IPS DF 6.9 (cell line): ENCODE measurements at regions not wholly inside any gene's neighbourhood (a gene's known extent, or its start where the extent isn't known, plus 50 kb on each side); places are given as distances from the start of the nearest gene placed in this dataset.

Source experiments
- DNase-seq: peaks from one replicate; pipeline ENCODE4 v3.0.0-alpha.2; 2013; ENCODE audit warnings: low read depth, low spot score
- H3K27ac ChIP-seq: one replicate; pipeline ENCODE4 v1.5.1; 2013; ENCODE audit warnings: low read length, control low read depth
- H3K27me3 ChIP-seq: 2 replicates; pipeline ENCODE4 v1.6.1; 2013; ENCODE audit warnings: mild to moderate bottlenecking, low read length; ENCODE audit not compliant: control insufficient read depth, insufficient read depth
- H3K36me3 ChIP-seq: 2 replicates; pipeline ENCODE4 v1.6.1; 2013; ENCODE audit warnings: low read length; ENCODE audit not compliant: control insufficient read depth, insufficient read depth
- H3K4me1 ChIP-seq: 2 replicates; pipeline ENCODE4 v1.6.1; 2013; ENCODE audit warnings: low read length; ENCODE audit not compliant: control insufficient read depth, insufficient read depth
- H3K4me3 ChIP-seq: 2 replicates; pipeline ENCODE4 v1.5.1; 2013; ENCODE audit warnings: mild to moderate bottlenecking, low read length
- H3K9me3 ChIP-seq: 2 replicates; pipeline ENCODE4 v1.6.1; 2013; ENCODE audit warnings: low read length, inconsistent platforms; ENCODE audit not compliant: control insufficient read depth, insufficient read depth
- WGBS: extraction: QIAGEN DNeasy Blood & Tissue Kit; methylation state at CpG from one replicate; pipeline ENCODE4 v1.1.7; 2013; ENCODE audit warnings: mixed read lengths, missing lambda C conversion rate; ENCODE audit not compliant: insufficient read length, insufficient coverage; 5-methylcytosine and 5-hydroxymethylcytosine counted together

DNA sequence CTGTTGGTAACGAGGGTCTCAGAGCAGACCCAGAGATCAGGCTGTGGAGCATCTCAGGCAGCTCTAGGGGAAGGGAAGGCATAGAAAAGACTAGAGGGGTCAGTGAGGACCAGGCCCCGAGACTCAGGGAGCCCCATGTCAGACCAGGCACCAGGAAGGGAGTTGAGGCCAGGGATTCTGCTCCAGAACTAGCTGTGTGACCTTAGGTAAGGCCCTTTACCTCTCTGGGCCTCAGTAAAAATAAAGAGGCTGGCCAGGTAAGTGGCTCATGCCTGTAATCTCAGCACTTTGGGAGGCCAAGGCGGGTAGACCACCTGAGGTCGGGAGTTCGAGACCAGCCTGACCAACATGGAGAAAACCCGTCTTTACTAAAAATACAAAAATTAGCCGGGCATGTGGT, 176.4 kb upstream of the IER5L start:
- H3K4me3 ChIP-seq: no peak overlapping the region
- no peaks in the 10 kb centered on the region for H3K9me3 ChIP-seq
- peaks cover 5% of the 10 kb centered on the region for H3K4me1 ChIP-seq
- WGBS: no CpG with 5 or more reads among the region's 7 CpGs
- H3K27me3 ChIP-seq: no peaks in the 10 kb centered on the region
- no peak overlapping the region for H3K27ac ChIP-seq
- DNase-seq: no peak
- no peaks in the 10 kb centered on the region for H3K36me3 ChIP-seq

DNA sequence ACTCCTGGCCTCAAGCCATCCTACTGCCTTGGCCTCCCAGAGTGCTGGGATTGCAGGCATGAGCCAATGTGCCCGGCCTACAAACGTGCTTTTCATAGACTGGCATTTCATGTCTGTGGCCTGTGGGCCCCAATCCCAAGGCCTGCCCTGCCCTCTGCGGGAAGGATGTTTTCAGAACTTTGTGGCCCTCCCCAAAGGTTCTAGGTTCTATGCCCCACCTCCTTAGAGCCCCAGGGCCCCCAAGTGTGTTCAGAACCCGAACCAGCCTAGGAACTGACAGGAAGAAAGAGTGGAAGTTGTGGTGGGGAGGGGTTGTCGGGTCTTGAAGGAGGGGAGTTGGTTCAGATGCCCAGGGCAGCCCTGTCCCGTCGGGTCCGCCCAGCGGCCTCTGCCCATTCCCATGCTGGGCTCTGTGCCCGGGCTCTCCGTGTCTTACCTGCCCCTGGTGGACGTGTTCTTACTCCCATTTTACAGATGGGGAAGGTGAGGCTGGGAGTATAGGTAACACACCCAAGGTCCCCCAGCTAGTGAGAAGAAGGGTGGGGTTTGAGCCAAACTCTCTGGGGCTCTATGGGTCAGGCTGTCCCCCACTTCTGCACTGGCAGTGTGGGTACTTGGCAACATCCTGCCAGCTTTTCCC, 175.8 kb upstream of the IER5L start:
- Histone ChIP-seq H3K27me3 (no peaks in the 10 kb centered on the region), H3K27ac (no peak overlapping the region), H3K4me3 (no peak overlapping the region), H3K4me1 (peaks cover 5% of the 10 kb centered on the region), H3K9me3 (no peaks in the 10 kb centered on the region), H3K36me3 (no peaks in the 10 kb centered on the region)
- no CpG with 5 or more reads among the region's 12 CpGs for WGBS
- DNase-seq: no peak

DNA sequence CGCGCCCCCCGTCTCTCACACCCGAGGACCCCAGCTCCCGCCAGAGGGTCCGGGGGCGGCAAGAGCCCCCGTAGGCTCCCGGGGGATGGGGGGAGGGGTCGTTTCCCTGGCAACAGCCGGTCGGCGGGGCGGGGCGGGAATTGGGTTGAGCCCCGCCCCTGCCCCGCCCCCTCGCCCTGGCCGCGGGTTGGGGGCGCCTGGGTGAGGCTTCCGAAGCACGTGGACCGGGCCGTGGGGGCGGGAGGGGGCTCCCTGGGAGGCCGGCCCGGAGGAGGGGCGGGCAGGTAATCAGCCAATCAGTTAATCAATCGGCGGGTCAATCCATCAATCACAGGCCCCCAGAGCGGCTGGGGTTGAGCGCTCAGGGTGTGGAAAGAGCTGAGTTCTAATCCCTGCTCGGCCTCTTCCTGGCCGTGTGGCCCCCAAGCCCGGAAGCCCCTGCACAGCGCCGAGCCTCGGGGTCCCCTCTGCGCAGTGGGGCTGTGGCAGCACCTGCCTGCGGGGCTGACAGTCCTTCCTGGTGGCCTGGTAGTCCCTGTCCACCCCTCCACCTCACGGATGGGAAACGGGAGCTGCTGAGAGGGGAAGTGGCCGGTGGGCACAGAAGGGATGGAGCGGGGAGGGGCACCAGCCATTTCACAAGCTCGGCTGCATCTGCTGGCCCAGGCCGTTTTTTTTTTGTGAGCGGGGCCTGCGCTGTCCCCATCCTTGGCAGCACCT, 174.2 kb upstream of the IER5L start:
- no peaks in the 10 kb centered on the region for H3K36me3 ChIP-seq
- H3K27ac ChIP-seq: no peak overlapping the region
- H3K4me3 ChIP-seq: peak overlapping the region; percentile 48; the same call in 1 of the 2 replicates
- no peaks in the 10 kb centered on the region for H3K9me3 ChIP-seq
- WGBS: no CpG with 5 or more reads among the region's 49 CpGs
- DNase-seq: no peak
- peaks cover 5% of the 10 kb centered on the region for H3K4me1 ChIP-seq
- H3K27me3 ChIP-seq: no peaks in the 10 kb centered on the region

DNA sequence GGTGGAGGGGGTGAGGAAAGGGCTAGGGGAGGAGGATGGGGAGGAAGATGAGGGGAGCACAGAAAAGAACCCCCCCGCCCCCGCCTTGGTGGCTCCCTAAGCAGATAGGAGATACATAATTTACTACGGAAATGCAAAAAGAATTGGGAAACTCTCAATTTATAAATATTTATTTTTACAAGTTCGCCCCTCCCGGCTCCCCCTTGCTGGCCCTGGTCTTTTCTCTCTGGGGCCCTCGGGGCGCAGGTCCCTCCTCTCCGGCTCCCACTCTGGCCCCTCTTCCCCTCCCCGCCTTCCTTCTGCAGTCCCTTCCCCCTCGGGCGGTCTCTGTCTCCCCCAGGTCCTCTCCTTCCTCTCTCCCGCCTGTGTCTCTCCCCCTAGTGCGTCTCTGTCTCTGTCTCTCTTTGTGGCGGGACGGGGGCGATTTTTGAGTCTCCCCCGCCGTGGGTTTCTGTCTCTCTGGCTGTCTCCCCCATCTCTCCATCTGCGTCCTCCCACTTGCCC, 173.6 kb upstream of the IER5L start:
- Histone ChIP-seq H3K4me1 (peaks cover 5% of the 10 kb centered on the region), H3K36me3 (no peaks in the 10 kb centered on the region), H3K9me3 (no peaks in the 10 kb centered on the region), H3K27ac (no peak overlapping the region), H3K27me3 (no peaks in the 10 kb centered on the region), H3K4me3 (peak overlapping the region; percentile 35; the same call in 1 of the 2 replicates)
- WGBS: no CpG with 5 or more reads among the region's 19 CpGs
- no peak for DNase-seq

DNA sequence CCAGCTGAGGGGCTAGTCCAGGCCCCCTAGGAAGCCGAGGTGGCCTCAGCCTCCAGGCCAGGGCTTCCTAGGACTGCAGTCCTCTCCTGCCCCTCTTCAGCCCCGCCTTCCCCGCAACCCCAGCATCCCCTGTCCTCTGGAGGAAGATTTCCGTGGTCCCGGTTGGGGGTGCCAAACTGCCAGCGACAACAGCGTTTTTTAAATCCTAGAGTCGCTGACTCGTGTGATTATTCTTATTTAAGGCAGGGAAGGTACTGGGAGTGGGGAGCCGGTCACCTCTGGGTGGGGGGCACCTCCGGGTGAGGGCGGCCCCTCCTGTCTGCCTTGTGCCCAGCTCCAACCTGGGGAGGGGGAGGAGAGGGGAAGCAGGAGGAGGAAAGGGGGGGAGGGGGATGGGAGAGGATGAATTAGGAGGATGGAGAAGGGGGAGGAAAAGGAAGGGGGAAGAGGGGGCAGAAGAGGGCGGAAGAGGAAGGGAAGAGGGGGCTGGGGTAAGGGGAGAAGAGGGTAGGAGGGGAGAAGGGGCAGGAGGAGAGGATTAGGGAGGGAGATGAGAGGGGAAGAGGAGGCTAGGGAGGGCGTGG, 173.1 kb upstream of the IER5L start:
- Histone ChIP-seq H3K9me3 (no peaks in the 10 kb centered on the region), H3K4me3 (peak overlapping the region; percentile 29; the same call in 1 of the 2 replicates), H3K27ac (no peak overlapping the region), H3K4me1 (peaks cover 5% of the 10 kb centered on the region), H3K27me3 (no peaks in the 10 kb centered on the region), H3K36me3 (no peaks in the 10 kb centered on the region)
- DNase-seq: no peak
- WGBS: no CpG with 5 or more reads among the region's 14 CpGs

DNA sequence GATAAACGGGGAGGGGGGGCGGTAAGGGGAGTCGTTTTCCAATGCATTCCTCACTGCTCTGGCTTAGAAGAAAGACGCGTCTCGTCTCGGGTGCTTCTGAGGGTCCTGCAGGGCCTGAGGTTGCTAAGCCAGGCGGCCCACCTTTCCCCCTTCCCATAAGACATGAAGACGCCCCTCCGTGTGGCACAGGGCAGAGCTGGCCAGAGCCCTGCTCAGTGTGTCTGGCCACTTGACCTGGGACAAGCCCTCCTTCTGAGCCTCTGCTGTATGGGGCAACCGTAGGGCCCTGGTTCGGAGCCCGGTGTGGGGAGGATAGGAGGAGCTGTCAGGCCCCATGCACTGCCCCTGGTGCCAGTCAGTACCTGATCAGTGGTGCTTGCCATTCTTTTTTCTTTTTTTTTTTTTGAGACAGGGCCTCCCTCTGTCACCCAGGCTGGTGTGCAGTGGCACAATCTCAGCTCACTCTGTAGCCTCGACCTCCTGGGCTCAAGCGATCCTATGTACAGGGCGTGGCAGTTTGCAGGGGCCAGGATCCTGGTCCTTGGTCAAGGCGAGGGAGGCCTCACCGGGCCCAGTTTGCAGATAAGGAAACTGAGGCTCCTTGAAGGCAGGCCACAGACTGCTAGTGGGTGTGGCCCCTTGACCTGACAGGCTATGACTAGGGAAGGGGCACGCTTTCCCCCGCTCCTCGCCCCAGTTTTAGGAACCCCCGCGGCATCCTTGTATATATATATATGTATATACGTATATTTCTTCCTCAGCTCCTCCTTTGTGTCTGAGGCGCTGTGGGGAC, 172.3 kb upstream of the IER5L start:
- H3K27ac ChIP-seq: no peak overlapping the region
- H3K36me3 ChIP-seq: no peaks in the 10 kb centered on the region
- peaks cover 5% of the 10 kb centered on the region for H3K4me1 ChIP-seq
- no peak overlapping the region for H3K4me3 ChIP-seq
- H3K9me3 ChIP-seq: no peaks in the 10 kb centered on the region
- H3K27me3 ChIP-seq: no peaks in the 10 kb centered on the region
- no peak for DNase-seq
- no CpG with 5 or more reads among the region's 25 CpGs for WGBS

DNA sequence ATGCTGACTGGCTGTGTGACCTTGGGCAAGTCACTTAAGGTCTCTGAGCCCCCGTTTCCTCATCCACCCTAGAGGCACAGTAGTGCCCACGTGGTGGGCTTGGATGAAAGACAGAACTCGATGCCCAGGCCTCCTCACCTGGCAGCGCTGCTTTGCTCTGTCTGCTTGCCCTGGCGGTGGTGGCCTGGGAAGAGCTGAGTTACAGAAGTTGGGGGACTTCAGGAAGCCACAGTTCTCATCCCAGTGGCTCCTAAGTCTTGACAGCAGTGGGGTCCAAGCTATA, 171.5 kb upstream of the IER5L start:
- no CpG with 5 or more reads among the region's 5 CpGs for WGBS
- H3K27me3 ChIP-seq: no peaks in the 10 kb centered on the region
- H3K4me3 ChIP-seq: no peak overlapping the region
- H3K9me3 ChIP-seq: no peaks in the 10 kb centered on the region
- no peak for DNase-seq
- H3K27ac ChIP-seq: no peak overlapping the region
- no peaks in the 10 kb centered on the region for H3K36me3 ChIP-seq
- peaks cover 5% of the 10 kb centered on the region for H3K4me1 ChIP-seq

DNA sequence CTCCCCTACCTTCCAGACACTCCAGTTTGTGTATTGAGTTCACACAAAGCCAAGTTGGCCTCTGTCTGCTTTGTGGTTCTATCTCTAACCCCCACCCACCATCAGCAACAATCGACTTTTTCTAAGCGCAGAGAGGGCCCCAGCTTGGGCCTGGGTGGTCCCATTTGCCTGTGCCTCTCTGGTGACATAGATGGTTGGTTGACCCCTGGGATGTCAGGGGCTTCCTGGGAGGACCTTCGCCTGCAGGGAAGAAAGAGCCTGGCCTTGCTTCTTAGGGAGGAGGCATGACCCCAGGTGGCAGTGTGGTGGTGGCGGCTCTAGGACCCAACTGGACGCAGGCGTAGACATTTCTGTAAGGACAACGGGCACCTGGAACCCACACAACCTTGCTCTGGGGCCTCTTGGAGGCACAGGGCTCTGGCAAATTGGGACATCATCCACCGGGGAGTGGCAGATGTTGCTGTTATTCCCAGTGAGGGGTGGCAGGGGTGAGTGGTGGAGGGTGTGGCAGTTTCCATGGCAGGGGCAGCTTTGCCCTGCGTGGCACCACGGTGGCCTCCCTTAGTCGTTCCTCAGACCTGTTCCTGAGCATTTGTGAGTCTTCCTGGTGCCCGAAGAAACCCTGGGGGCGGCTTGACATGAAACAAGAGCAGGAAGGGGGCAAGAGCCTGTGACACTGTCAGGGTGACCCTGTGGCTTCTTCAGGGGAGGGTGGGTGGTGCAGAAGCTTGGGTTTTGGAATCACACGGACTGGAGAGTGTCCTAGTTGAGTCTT, 171.0 kb upstream of the IER5L start:
- Histone ChIP-seq H3K4me1 (peaks cover 5% of the 10 kb centered on the region), H3K4me3 (no peak overlapping the region), H3K36me3 (no peaks in the 10 kb centered on the region), H3K27ac (no peak overlapping the region), H3K9me3 (no peaks in the 10 kb centered on the region), H3K27me3 (no peaks in the 10 kb centered on the region)
- no peak for DNase-seq
- no CpG with 5 or more reads among the region's 14 CpGs for WGBS

DNA sequence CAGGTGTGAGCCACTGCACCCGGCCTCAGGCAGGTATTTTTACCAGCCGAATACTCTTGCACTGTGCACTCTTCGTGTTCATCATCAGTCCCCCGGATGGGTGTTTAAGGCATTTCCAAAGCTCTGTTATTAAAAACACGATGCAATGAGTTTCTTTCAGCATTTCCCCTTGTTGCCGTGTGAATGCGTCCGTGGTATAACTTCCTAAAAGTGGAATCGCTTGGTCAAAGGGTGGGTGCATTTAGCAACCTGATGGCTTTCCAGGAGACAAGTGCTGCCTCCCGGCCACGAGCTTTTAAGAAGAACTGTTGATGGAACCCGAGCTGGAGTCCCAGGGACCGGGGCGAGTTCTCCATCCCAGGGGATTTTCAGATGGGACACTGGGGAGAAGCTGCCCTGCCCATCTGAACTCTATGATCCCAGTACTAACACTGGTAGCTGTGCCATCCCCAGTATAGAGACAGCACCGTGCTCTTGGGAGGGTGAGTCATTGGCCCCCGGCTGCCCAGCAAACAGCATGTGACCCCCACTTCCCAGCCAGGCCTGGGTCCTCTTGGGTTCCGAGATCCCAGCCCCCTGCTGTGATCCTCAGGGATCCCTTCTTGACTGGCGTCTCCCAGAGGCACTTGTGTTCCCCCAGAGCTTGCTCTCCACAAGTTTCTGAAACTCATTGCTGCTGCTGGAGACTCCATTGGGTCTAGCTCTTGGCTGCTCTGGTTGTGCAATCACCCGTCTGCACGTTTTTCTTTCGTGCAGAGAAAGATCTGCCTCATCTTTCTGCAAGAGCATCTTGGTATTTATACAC, 169.5 kb upstream of the IER5L start:
- WGBS: no CpG with 5 or more reads among the region's 21 CpGs
- Histone ChIP-seq H3K27ac (no peak overlapping the region), H3K27me3 (no peaks in the 10 kb centered on the region), H3K4me3 (no peak overlapping the region), H3K36me3 (no peaks in the 10 kb centered on the region; the same call in 1 of the 2 replicates), H3K9me3 (no peaks in the 10 kb centered on the region), H3K4me1 (peaks cover 3% of the 10 kb centered on the region; the same call in 1 of the 2 replicates)
- DNase-seq: no peak
